ENCODE measurements at regions not wholly inside any gene's neighbourhood (a gene's known extent, or its start where the extent isn't known, plus 50 kb on each side); places are given as distances from the start of the nearest gene placed in this dataset.

DNA sequence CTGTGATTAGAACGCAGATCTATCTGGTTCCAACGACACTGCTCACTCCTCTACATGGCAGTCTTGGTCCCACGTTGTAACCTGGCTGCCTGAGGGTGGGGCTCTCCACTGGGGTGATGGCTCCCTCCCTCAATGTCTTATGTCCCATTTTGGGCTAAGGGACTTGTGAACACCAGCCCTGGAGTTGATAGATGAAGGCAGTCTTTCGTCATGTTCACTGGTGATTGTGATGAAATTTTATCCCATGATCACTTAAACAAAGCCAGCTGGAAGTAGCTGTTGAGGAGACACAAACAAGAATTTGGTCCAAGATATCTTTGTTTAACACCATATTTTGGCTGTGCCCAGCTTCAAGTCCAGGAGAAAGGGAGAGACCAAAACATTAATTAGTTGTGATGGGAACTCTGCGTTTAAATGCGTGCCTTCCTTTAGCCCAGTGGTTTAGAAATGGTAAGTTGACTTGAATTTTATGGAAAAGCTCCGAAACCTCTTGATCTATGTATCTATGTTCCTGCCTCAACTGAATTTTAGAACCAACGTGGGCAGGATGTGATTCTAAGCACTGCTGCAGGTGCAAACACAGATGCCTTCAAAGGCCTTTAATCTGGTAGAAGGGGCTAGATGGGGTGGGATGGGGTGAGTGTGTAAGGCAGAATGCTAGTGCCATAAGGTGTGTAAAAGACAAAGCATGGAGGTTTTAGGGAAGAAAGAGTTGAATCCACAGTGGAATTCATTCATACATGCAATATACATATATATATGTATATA is 186.8 kb upstream of the IRX3 start:
- no peak overlapping the region for H3K4me3 Mint-ChIP-seq (ENCODE audit: low read depth, unreplicated experiment)
- DNase-seq, result no peak
- no peak overlapping the region for H3K27ac Mint-ChIP-seq (ENCODE audit: unreplicated experiment)
- peaks cover 60% of the 10 kb centered on the region for H3K27me3 Mint-ChIP-seq (ENCODE audit: unreplicated experiment)
- no peaks in the 10 kb centered on the region for H3K4me1 Mint-ChIP-seq (ENCODE audit: low read depth, unreplicated experiment)
- TF ChIP-seq, protein P1, sequence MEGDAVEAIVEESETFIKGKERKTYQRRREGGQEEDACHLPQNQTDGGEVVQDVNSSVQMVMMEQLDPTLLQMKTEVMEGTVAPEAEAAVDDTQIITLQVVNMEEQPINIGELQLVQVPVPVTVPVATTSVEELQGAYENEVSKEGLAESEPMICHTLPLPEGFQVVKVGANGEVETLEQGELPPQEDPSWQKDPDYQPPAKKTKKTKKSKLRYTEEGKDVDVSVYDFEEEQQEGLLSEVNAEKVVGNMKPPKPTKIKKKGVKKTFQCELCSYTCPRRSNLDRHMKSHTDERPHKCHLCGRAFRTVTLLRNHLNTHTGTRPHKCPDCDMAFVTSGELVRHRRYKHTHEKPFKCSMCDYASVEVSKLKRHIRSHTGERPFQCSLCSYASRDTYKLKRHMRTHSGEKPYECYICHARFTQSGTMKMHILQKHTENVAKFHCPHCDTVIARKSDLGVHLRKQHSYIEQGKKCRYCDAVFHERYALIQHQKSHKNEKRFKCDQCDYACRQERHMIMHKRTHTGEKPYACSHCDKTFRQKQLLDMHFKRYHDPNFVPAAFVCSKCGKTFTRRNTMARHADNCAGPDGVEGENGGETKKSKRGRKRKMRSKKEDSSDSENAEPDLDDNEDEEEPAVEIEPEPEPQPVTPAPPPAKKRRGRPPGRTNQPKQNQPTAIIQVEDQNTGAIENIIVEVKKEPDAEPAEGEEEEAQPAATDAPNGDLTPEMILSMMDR (IDR thresholded peaks at IDR 0.05; ENCODE audit: unreplicated experiment), result no peak
- H3K36me3 Mint-ChIP-seq (ENCODE audit: insufficient read depth, unreplicated experiment), result no peaks in the 10 kb centered on the region
- peaks cover 8% of the 10 kb centered on the region for H3K9me3 Mint-ChIP-seq (ENCODE audit: low read depth, unreplicated experiment)
- intact Hi-C loops (cut with micrococcal nuclease; ENCODE audit: unreplicated experiment), result no loop called here
- CTCF ChIA-PET, result no interaction called here
- no TSS peak for BruUV-seq (replicated peaks)

DNA sequence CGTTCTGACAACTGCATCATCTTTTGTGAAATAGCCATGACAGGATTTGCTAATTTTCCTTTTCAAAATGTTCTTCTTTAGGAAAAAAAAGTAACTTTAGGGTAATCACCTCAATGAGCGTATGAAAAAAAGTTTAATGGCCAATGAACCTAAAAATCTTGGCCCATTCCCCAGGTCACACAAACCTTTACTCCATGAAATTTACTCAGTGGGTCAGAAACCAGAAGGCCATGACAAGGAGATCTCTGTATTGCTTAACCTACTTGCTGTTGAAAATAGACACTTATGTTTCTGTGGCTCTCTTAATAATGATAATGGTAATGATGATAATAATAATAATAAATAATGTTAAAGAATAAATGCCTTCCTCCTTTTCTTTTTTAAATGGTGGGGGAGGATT is 180.8 kb upstream of the IRX3 start:
- Mint-ChIP-seq H3K27me3 (ENCODE audit: unreplicated experiment) (peaks cover 14% of the 10 kb centered on the region), H3K27ac (ENCODE audit: unreplicated experiment) (no peak overlapping the region), H3K4me1 (ENCODE audit: low read depth, unreplicated experiment) (no peaks in the 10 kb centered on the region), H3K4me3 (ENCODE audit: low read depth, unreplicated experiment) (no peak overlapping the region), H3K9me3 (ENCODE audit: low read depth, unreplicated experiment) (peaks cover 4% of the 10 kb centered on the region), H3K36me3 (ENCODE audit: insufficient read depth, unreplicated experiment) (no peaks in the 10 kb centered on the region)
- BruUV-seq (replicated peaks), result no TSS peak
- CTCF ChIA-PET, result no interaction called here
- intact Hi-C loops (cut with micrococcal nuclease; ENCODE audit: unreplicated experiment), result no loop called here
- TF ChIP-seq, protein P1 (IDR thresholded peaks at IDR 0.05; ENCODE audit: unreplicated experiment), result no peak
- DNase-seq, result no peak

DNA sequence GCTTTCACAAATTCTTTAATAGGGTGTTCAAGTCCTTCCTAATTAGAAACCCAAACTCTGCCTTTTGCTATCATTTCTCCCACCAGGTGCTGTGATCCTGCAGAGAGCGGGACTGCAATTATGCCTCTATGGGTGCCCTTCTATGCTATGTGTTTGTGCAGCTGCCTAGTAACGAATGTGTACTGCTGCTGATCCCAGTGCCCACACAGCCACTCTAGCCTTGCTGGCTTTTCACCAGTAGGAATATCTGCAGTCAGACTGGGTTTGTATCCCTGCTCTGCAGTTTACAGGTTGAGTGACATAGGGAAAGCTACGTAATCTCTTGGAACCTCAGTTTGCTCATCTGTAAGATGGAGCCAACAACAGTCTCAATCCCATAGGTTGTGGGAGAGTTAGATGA is 179.6 kb upstream of the IRX3 start:
- Mint-ChIP-seq H3K4me1 (ENCODE audit: low read depth, unreplicated experiment) (no peaks in the 10 kb centered on the region), H3K4me3 (ENCODE audit: low read depth, unreplicated experiment) (no peak overlapping the region), H3K27me3 (ENCODE audit: unreplicated experiment) (peaks cover 8% of the 10 kb centered on the region), H3K36me3 (ENCODE audit: insufficient read depth, unreplicated experiment) (no peaks in the 10 kb centered on the region), H3K9me3 (ENCODE audit: low read depth, unreplicated experiment) (peaks cover 6% of the 10 kb centered on the region), H3K27ac (ENCODE audit: unreplicated experiment) (no peak overlapping the region)
- intact Hi-C loops (cut with micrococcal nuclease; ENCODE audit: unreplicated experiment), result no loop called here
- TF ChIP-seq, protein P1 (IDR thresholded peaks at IDR 0.05; ENCODE audit: unreplicated experiment), result no peak
- no peak for DNase-seq
- BruUV-seq (replicated peaks), result no TSS peak
- CTCF ChIA-PET, result no interaction called here

DNA sequence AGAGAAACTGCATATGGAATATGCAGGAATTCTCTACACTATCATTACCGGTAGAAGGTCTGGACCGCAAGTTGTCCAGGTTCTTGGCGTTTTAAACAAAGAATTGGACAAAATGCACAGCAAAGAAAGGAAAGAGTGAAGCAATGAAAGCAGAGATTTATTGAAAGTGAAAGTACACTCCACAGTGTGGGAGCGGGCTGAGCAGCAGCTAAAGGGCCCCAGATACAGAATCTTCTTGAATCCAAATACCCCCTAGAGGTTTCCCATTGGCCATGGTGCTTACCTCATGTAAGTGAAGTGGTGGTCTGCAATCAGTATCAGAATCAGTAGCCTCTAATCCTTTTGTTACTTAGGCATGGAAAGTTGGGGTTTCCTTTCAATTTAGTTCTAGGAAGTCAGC is 178.5 kb upstream of the IRX3 start:
- BruUV-seq (replicated peaks), result no TSS peak
- Mint-ChIP-seq H3K4me1 (ENCODE audit: low read depth, unreplicated experiment) (no peaks in the 10 kb centered on the region), H3K27me3 (ENCODE audit: unreplicated experiment) (no peaks in the 10 kb centered on the region), H3K4me3 (ENCODE audit: low read depth, unreplicated experiment) (no peak overlapping the region), H3K9me3 (ENCODE audit: low read depth, unreplicated experiment) (peaks cover 6% of the 10 kb centered on the region), H3K36me3 (ENCODE audit: insufficient read depth, unreplicated experiment) (no peaks in the 10 kb centered on the region), H3K27ac (ENCODE audit: unreplicated experiment) (no peak overlapping the region)
- CTCF ChIA-PET, result no interaction called here
- intact Hi-C loops (cut with micrococcal nuclease; ENCODE audit: unreplicated experiment), result no loop called here
- DNase-seq, result no peak
- TF ChIP-seq, protein P1 (IDR thresholded peaks at IDR 0.05; ENCODE audit: unreplicated experiment), result no peak
